HL-60 (cell line): ENCODE measurements at regions not wholly inside any gene's neighbourhood (a gene's known extent, or its start where the extent isn't known, plus 50 kb on each side); places are given as distances from the start of the nearest gene placed in this dataset.

Experiments used
- DNase-seq, 2 experiments: peaks; one replicate each; pipeline ENCODE4 v3.0.0-alpha.2; 2010 to 2020; ENCODE audit warnings: low read depth in 1 of 2, low spot score in 1 of 2
- H3K27ac ChIP-seq: fragments of 250-450 bp; sonication (Bioruptor Pico); replicated peaks from 2 replicates; pipeline ENCODE4 v1.5.1; 2020; ENCODE audit warnings: mild to moderate bottlenecking, moderate library complexity
- H3K27me3 ChIP-seq: fragments of 250-450 bp; sonication (Bioruptor Pico); 2 replicates; pipeline ENCODE4 v1.5.1; 2021; ENCODE audit warnings: mild to moderate bottlenecking, moderate library complexity; ENCODE audit not compliant: insufficient read depth, poor library complexity, severe bottlenecking
- H3K4me3 ChIP-seq: replicated peaks from 2 replicates; pipeline ENCODE4 v1.5.1; 2011; ENCODE audit warnings: mild to moderate bottlenecking, control low read depth, low read length; ENCODE audit not compliant: insufficient read depth
- GABPA ChIP-seq: IDR thresholded peaks from 2 replicates; pipeline ENCODE4 v1.6.1; 2012; ENCODE audit warnings: low read depth
- POLR2AphosphoS5 ChIP-seq: IDR thresholded peaks from 2 replicates; pipeline ENCODE4 v1.6.1; 2012; ENCODE audit warnings: low read depth
- SPI1 ChIP-seq: IDR thresholded peaks from 2 replicates; pipeline ENCODE4 v1.6.1; 2012; ENCODE audit warnings: low read depth, mild to moderate bottlenecking, borderline replicate concordance
- TF ChIP-seq, protein P1 (sequence below): IDR thresholded peaks from 2 replicates; pipeline ENCODE4 v1.6.1; 2012; ENCODE audit warnings: low read depth; ENCODE audit not compliant: insufficient replicate concordance
- TF ChIP-seq, protein P2 (sequence below): IDR thresholded peaks from one replicate; pipeline ENCODE4 v1.5.1; 2011; ENCODE audit warnings: low read length, control low read depth, inconsistent platforms; ENCODE audit not compliant: insufficient read depth

- TF ChIP-seq, protein P1, sequence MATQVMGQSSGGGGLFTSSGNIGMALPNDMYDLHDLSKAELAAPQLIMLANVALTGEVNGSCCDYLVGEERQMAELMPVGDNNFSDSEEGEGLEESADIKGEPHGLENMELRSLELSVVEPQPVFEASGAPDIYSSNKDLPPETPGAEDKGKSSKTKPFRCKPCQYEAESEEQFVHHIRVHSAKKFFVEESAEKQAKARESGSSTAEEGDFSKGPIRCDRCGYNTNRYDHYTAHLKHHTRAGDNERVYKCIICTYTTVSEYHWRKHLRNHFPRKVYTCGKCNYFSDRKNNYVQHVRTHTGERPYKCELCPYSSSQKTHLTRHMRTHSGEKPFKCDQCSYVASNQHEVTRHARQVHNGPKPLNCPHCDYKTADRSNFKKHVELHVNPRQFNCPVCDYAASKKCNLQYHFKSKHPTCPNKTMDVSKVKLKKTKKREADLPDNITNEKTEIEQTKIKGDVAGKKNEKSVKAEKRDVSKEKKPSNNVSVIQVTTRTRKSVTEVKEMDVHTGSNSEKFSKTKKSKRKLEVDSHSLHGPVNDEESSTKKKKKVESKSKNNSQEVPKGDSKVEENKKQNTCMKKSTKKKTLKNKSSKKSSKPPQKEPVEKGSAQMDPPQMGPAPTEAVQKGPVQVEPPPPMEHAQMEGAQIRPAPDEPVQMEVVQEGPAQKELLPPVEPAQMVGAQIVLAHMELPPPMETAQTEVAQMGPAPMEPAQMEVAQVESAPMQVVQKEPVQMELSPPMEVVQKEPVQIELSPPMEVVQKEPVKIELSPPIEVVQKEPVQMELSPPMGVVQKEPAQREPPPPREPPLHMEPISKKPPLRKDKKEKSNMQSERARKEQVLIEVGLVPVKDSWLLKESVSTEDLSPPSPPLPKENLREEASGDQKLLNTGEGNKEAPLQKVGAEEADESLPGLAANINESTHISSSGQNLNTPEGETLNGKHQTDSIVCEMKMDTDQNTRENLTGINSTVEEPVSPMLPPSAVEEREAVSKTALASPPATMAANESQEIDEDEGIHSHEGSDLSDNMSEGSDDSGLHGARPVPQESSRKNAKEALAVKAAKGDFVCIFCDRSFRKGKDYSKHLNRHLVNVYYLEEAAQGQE: no peak
- TF ChIP-seq GABPA (no peak), SPI1 (no peak), POLR2AphosphoS5 (no peak)
- TF ChIP-seq, protein P2, sequence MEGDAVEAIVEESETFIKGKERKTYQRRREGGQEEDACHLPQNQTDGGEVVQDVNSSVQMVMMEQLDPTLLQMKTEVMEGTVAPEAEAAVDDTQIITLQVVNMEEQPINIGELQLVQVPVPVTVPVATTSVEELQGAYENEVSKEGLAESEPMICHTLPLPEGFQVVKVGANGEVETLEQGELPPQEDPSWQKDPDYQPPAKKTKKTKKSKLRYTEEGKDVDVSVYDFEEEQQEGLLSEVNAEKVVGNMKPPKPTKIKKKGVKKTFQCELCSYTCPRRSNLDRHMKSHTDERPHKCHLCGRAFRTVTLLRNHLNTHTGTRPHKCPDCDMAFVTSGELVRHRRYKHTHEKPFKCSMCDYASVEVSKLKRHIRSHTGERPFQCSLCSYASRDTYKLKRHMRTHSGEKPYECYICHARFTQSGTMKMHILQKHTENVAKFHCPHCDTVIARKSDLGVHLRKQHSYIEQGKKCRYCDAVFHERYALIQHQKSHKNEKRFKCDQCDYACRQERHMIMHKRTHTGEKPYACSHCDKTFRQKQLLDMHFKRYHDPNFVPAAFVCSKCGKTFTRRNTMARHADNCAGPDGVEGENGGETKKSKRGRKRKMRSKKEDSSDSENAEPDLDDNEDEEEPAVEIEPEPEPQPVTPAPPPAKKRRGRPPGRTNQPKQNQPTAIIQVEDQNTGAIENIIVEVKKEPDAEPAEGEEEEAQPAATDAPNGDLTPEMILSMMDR: no peak
- no peak overlapping the region for H3K4me3 ChIP-seq
- no peak overlapping the region for H3K27ac ChIP-seq
- no peaks in the 10 kb centered on the region for H3K27me3 ChIP-seq
- DNase-seq: no peak
Observed at GRCh38 chr3:70647094-70647493, 334.7 kb upstream of the MDFIC2 start.

DNA sequence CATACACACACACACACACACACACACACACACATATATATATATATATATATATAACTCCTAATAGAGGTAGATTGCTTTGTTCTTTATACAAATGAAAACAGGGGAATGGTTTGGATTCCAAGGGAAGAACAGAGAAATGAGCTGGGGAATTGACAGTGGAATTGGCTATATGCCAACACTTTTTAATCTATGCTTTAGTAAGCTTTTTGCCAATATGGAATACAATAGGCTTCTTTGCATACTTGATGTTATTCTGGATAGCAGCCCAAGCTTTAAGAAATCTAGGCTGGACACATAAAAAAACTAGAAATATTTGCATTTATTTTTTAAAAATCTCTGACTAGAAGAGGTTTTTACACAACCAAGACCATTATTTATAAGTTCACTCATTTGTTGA is 334.2 kb upstream of the MDFIC2 start:
- Histone ChIP-seq H3K27ac (no peak overlapping the region), H3K4me3 (no peak overlapping the region), H3K27me3 (no peaks in the 10 kb centered on the region)
- DNase-seq: no peak
- TF ChIP-seq, protein P1: no peak
- TF ChIP-seq POLR2AphosphoS5 (no peak), GABPA (no peak), SPI1 (no peak)
- TF ChIP-seq, protein P2: no peak

DNA sequence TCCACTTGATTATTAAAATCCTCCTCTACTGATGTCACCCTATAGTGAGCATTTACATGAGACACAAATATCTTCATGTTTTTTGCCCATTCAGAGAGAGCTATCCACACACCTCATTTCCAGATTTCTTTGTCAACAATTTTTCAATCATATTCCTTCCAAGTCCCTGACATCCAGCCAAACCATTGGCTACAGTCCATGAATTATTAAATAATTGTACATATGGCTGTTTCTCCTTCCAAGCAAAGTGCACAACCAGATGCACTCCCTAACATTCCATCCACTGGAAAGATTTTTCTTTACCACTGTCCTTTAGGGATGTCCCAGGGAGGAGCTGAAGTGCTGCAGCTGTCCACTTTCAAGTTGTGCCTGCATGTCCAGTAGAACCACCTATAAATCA is 328.0 kb upstream of the MDFIC2 start:
- DNase-seq: no peak

More for the DNA sequence above, 328.0 kb upstream of the MDFIC2 start:
- TF ChIP-seq SPI1 (no peak), POLR2AphosphoS5 (no peak), GABPA (no peak)
- TF ChIP-seq, protein P1: no peak
- TF ChIP-seq, protein P2: no peak
- H3K4me3 ChIP-seq: no peak overlapping the region
- no peaks in the 10 kb centered on the region for H3K27me3 ChIP-seq
- H3K27ac ChIP-seq: no peak overlapping the region
